ENCODE measurements at regions not wholly inside any gene's neighbourhood (a gene's known extent, or its start where the extent isn't known, plus 50 kb on each side); places are given as distances from the start of the nearest gene placed in this dataset.

DNA sequence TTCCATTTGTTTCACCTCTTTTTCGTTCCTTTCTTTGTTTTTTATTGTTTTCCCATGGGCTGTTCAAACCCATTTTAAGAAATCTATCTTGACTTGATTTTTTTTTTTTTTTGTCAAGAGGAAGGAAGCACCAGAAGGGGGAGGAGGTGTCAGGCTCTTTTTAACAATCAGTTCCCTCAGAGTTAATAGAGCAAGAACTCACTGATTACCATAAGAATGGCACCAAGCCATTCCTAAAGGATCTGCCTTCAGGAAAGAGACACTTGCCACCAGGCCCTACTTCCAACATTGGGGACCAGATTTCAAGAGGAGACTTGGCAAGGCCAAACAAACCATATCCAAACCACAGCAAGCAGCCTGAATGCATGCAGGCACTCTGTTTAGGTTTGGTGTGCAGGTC lies 168.0 kb downstream of the OTOR start:
- Histone ChIP-seq H3K4me3 (no peak overlapping the region), H3F3A (ENCODE audit: low read depth) (no peaks in the 10 kb centered on the region), H3K36me3 (no peaks in the 10 kb centered on the region), H3K9ac (no peak overlapping the region), H3K4me1 (peaks cover 5% of the 10 kb centered on the region), H2AFZ (replicated peaks) (no peak overlapping the region), H3K4me2 (no peak overlapping the region), H3K79me2 (ENCODE audit: low read depth) (no peaks in the 10 kb centered on the region), H4K20me1 (ENCODE audit: low read depth) (no peaks in the 10 kb centered on the region), H3K9me3 (ENCODE audit: low read depth) (no peaks in the 10 kb centered on the region), H3K27ac (no peak overlapping the region), H3K27me3 (no peaks in the 10 kb centered on the region)
- TF ChIP-seq EZH2phosphoT487 (IDR thresholded peaks at IDR 0.05) = no peak
- TF ChIP-seq, protein P1, sequence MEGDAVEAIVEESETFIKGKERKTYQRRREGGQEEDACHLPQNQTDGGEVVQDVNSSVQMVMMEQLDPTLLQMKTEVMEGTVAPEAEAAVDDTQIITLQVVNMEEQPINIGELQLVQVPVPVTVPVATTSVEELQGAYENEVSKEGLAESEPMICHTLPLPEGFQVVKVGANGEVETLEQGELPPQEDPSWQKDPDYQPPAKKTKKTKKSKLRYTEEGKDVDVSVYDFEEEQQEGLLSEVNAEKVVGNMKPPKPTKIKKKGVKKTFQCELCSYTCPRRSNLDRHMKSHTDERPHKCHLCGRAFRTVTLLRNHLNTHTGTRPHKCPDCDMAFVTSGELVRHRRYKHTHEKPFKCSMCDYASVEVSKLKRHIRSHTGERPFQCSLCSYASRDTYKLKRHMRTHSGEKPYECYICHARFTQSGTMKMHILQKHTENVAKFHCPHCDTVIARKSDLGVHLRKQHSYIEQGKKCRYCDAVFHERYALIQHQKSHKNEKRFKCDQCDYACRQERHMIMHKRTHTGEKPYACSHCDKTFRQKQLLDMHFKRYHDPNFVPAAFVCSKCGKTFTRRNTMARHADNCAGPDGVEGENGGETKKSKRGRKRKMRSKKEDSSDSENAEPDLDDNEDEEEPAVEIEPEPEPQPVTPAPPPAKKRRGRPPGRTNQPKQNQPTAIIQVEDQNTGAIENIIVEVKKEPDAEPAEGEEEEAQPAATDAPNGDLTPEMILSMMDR (IDR thresholded peaks at IDR 0.05) = no peak
- TF ChIP-seq EZH2 (IDR thresholded peaks at IDR 0.05) = no peak
- Mint-ChIP-seq H3K27ac (no peak overlapping the region), H3K4me1 (peaks cover 12% of the 10 kb centered on the region), H3K27me3 (ENCODE audit: insufficient read depth, low read depth) (no peaks in the 10 kb centered on the region), H3K4me3 (no peak overlapping the region), H3K36me3 (no peaks in the 10 kb centered on the region), H3K9me3 (peaks cover 11% of the 10 kb centered on the region)
- peak; percentile 33 for DNase-seq (ENCODE audit: low spot score)

DNA sequence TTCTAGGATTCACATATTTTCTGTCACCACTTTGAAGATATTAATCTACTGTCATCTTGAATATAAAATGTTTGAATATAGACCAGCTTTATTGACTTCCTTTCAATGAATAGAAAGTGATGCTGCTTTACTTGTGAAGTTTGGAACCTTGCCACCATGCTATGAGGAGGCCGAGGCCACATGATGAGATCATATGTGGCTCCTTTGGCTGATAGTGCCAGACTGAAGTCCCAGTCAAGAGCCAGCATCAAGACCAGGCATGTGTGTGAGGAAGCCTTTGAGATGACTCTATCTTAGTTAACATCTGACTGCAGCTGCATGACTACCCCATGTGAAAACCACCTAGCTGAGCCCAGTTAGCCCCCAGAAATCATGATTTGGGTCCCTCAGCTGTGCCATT lies 169.5 kb downstream of the OTOR start:
- Mint-ChIP-seq H3K9me3 (peaks cover 11% of the 10 kb centered on the region), H3K27ac (no peak overlapping the region), H3K4me1 (peaks cover 12% of the 10 kb centered on the region), H3K27me3 (ENCODE audit: insufficient read depth, low read depth) (no peaks in the 10 kb centered on the region), H3K4me3 (no peak overlapping the region), H3K36me3 (no peaks in the 10 kb centered on the region)
- no peak for DNase-seq (ENCODE audit: low spot score)
- Histone ChIP-seq H3F3A (ENCODE audit: low read depth) (no peaks in the 10 kb centered on the region), H4K20me1 (ENCODE audit: low read depth) (no peaks in the 10 kb centered on the region), H3K27me3 (no peaks in the 10 kb centered on the region), H3K4me1 (peaks cover 5% of the 10 kb centered on the region), H3K4me3 (no peak overlapping the region), H3K27ac (no peak overlapping the region), H3K9ac (no peak overlapping the region), H3K79me2 (ENCODE audit: low read depth) (no peaks in the 10 kb centered on the region), H3K4me2 (no peak overlapping the region), H3K36me3 (no peaks in the 10 kb centered on the region), H3K9me3 (ENCODE audit: low read depth) (no peaks in the 10 kb centered on the region), H2AFZ (replicated peaks) (no peak overlapping the region)
- TF ChIP-seq, protein P1 (IDR thresholded peaks at IDR 0.05) = no peak
- no peak for TF ChIP-seq EZH2phosphoT487 (IDR thresholded peaks at IDR 0.05)

DNA sequence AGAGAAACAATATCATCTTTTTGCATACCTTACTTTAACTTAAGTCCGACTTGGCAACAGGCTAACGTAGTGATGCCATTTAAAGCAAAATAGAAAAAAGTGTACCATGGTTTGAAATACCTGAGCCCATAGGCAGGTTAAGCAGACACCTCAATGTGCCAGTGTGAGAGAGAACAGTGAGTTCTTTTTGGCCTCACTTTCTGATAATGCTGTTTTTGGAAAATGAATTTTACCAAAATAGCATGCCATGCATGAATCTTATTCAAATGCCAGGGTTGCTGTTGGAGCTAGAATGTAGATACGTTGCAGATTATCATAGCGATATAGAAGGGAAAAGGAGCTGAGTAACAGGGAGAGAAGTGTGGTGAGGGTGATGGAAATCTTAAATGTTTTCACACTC lies 170.2 kb downstream of the OTOR start:
- Mint-ChIP-seq H3K36me3 (no peaks in the 10 kb centered on the region), H3K27ac (no peak overlapping the region), H3K27me3 (ENCODE audit: insufficient read depth, low read depth) (no peaks in the 10 kb centered on the region), H3K4me3 (no peak overlapping the region), H3K4me1 (peaks cover 15% of the 10 kb centered on the region), H3K9me3 (peaks cover 9% of the 10 kb centered on the region)
- H3F3A ChIP-seq (ENCODE audit: low read depth) = no peaks in the 10 kb centered on the region
- no peaks in the 10 kb centered on the region for H3K79me2 ChIP-seq (ENCODE audit: low read depth)
- H3K27me3 ChIP-seq = no peaks in the 10 kb centered on the region
- H3K36me3 ChIP-seq = no peaks in the 10 kb centered on the region
- no peak overlapping the region for H3K4me2 ChIP-seq
- no peak for DNase-seq (ENCODE audit: low spot score)
- peaks cover 5% of the 10 kb centered on the region for H3K4me1 ChIP-seq
- H3K9me3 ChIP-seq (ENCODE audit: low read depth) = no peaks in the 10 kb centered on the region
- no peak overlapping the region for H3K27ac ChIP-seq
- no peaks in the 10 kb centered on the region for H4K20me1 ChIP-seq (ENCODE audit: low read depth)
- H3K9ac ChIP-seq = no peak overlapping the region
- TF ChIP-seq EZH2phosphoT487 (IDR thresholded peaks at IDR 0.05) = no peak
- TF ChIP-seq, protein P1 (IDR thresholded peaks at IDR 0.05) = no peak
- TF ChIP-seq EZH2 (IDR thresholded peaks at IDR 0.05) = no peak
- no peak overlapping the region for H3K4me3 ChIP-seq
- H2AFZ ChIP-seq (replicated peaks) = no peak overlapping the region

DNA sequence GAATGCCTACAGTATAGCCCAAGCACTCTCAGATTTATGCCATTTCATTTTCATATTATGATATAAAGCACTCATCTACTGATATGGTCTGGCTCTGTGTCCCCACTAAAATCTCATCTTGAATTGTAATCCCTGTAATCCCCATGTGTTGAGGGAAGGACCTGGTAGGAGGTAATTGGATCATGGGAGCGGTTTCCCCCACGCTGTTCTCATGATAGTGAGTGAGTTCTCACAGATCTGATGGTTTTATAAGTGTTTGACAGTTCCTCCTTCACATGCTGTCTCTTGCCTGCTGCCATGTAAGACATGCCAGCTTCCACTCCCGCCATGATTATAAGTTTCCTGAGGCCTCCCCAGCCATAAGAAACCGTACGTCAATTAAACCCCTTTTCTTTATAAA lies 171.7 kb downstream of the OTOR start:
- Mint-ChIP-seq H3K27ac (no peak overlapping the region), H3K9me3 (peaks cover 3% of the 10 kb centered on the region), H3K4me1 (peaks cover 15% of the 10 kb centered on the region), H3K36me3 (no peaks in the 10 kb centered on the region), H3K4me3 (no peak overlapping the region), H3K27me3 (ENCODE audit: insufficient read depth, low read depth) (no peaks in the 10 kb centered on the region)
- TF ChIP-seq EZH2 (IDR thresholded peaks at IDR 0.05) (no peak), EZH2phosphoT487 (IDR thresholded peaks at IDR 0.05) (no peak)
- TF ChIP-seq, protein P1 (IDR thresholded peaks at IDR 0.05) = no peak
- H3K27me3 ChIP-seq = no peaks in the 10 kb centered on the region
- H3K4me2 ChIP-seq = no peak overlapping the region
- H3K9ac ChIP-seq = no peak overlapping the region
- H3K4me3 ChIP-seq = no peak overlapping the region
- peaks cover 5% of the 10 kb centered on the region for H3K4me1 ChIP-seq
- no peak overlapping the region for H3K27ac ChIP-seq
- no peak for DNase-seq (ENCODE audit: low spot score)
- no peaks in the 10 kb centered on the region for H3F3A ChIP-seq (ENCODE audit: low read depth)
- no peaks in the 10 kb centered on the region for H3K9me3 ChIP-seq (ENCODE audit: low read depth)
- H4K20me1 ChIP-seq (ENCODE audit: low read depth) = no peaks in the 10 kb centered on the region
- H3K36me3 ChIP-seq = no peaks in the 10 kb centered on the region
- H2AFZ ChIP-seq (replicated peaks) = no peak overlapping the region
- no peaks in the 10 kb centered on the region for H3K79me2 ChIP-seq (ENCODE audit: low read depth)
